ENCODE measurements at regions not wholly inside any gene's neighbourhood (a gene's known extent, or its start where the extent isn't known, plus 50 kb on each side); places are given as distances from the start of the nearest gene placed in this dataset.

GRCh38 chr3:106628407-106628806, 748.8 kb upstream of the CCDC54 start:
- no peak for DNase-seq (ENCODE audit: low read depth)
- H3K4me3 ChIP-seq (ENCODE audit: low read depth, low read length), result no peak overlapping the region
- TF ChIP-seq, protein P1, sequence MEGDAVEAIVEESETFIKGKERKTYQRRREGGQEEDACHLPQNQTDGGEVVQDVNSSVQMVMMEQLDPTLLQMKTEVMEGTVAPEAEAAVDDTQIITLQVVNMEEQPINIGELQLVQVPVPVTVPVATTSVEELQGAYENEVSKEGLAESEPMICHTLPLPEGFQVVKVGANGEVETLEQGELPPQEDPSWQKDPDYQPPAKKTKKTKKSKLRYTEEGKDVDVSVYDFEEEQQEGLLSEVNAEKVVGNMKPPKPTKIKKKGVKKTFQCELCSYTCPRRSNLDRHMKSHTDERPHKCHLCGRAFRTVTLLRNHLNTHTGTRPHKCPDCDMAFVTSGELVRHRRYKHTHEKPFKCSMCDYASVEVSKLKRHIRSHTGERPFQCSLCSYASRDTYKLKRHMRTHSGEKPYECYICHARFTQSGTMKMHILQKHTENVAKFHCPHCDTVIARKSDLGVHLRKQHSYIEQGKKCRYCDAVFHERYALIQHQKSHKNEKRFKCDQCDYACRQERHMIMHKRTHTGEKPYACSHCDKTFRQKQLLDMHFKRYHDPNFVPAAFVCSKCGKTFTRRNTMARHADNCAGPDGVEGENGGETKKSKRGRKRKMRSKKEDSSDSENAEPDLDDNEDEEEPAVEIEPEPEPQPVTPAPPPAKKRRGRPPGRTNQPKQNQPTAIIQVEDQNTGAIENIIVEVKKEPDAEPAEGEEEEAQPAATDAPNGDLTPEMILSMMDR (IDR thresholded peaks at IDR 0.05; ENCODE audit: control insufficient read depth, extremely low read depth, insufficient read depth), result no peak

- TF ChIP-seq, protein P1 (IDR thresholded peaks at IDR 0.05; ENCODE audit: control insufficient read depth, extremely low read depth, insufficient read depth), result no peak
- H3K4me3 ChIP-seq (ENCODE audit: low read depth, low read length), result no peak overlapping the region
- DNase-seq (ENCODE audit: low read depth), result no peak
Measured at GRCh38 chr3:106629215-106629832, 747.9 kb upstream of the CCDC54 start.

GRCh38 chr3:106631373-106632108, 745.7 kb upstream of the CCDC54 start:
- TF ChIP-seq, protein P1 (IDR thresholded peaks at IDR 0.05; ENCODE audit: control insufficient read depth, extremely low read depth, insufficient read depth), result no peak
- H3K4me3 ChIP-seq (ENCODE audit: low read depth, low read length), result no peak overlapping the region
- no peak for DNase-seq (ENCODE audit: low read depth)

- no peak for DNase-seq (ENCODE audit: low read depth)
- TF ChIP-seq, protein P1 (IDR thresholded peaks at IDR 0.05; ENCODE audit: control insufficient read depth, extremely low read depth, insufficient read depth), result no peak
- no peak overlapping the region for H3K4me3 ChIP-seq (ENCODE audit: low read depth, low read length)
Measured at GRCh38 chr3:106635271-106635670, 742.0 kb upstream of the CCDC54 start.

DNA sequence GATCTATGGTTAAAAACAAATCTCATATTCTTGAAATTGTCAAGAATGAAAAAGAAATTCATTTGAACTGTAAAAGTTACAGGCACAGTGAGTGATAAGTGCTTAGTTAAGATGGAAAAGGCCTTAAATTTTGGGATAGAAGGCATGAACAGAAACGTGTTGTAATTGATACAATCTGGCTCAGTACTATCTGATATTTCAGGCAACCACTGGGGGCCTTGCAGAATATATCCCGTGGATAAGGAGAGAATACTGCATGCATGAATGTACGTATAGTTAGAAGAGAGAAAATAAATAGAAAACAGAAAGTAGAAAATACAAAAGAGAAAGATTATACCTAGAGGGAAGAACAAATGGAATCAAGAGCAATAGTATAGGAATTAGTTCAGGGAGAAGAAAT, 741.4 kb upstream of the CCDC54 start:
- DNase-seq (ENCODE audit: low read depth), result no peak
- TF ChIP-seq, protein P1 (IDR thresholded peaks at IDR 0.05; ENCODE audit: control insufficient read depth, extremely low read depth, insufficient read depth), result no peak
- H3K4me3 ChIP-seq (ENCODE audit: low read depth, low read length), result no peak overlapping the region

- DNase-seq (ENCODE audit: low read depth), result no peak
- H3K4me3 ChIP-seq (ENCODE audit: low read depth, low read length), result no peak overlapping the region
- TF ChIP-seq, protein P1 (IDR thresholded peaks at IDR 0.05; ENCODE audit: control insufficient read depth, extremely low read depth, insufficient read depth), result no peak
Measured at GRCh38 chr3:106640353-106640752, 736.9 kb upstream of the CCDC54 start.

All from LNCaP clone FGC (cell line).